ENCODE measurements at regions not wholly inside any gene's neighbourhood (a gene's known extent, or its start where the extent isn't known, plus 50 kb on each side); places are given as distances from the start of the nearest gene placed in this dataset.
"Not testable (repeated sequence)": the region's sequence is repeated elsewhere in the genome, so short reads cannot be mapped to it uniquely, and the experiment has no call there.

DNA sequence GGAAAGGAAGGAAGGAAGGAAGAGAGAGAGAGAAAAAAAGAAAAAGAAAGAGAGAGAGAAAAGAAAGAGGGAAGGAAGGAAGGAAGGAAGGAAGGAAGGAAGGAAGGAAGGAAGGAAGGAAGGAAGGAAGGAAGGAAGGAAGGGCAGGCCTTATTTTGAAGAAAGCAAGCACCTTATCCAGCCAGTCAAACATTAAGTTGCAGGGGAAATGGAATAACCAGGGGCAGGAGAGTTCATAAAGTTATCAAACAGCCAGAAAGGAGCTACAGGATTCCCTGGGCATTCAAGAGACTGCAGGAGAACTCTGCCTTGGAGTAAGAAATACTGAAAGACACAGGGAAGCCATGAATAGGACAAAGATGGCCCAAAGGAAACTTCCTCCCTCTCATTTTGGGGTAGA, 672.0 kb upstream of the INTU start:
- DNase-seq = no peak

GRCh38 chr4:126961661-126962060, 671.1 kb upstream of the INTU start:
- DNase-seq = no peak

DNA sequence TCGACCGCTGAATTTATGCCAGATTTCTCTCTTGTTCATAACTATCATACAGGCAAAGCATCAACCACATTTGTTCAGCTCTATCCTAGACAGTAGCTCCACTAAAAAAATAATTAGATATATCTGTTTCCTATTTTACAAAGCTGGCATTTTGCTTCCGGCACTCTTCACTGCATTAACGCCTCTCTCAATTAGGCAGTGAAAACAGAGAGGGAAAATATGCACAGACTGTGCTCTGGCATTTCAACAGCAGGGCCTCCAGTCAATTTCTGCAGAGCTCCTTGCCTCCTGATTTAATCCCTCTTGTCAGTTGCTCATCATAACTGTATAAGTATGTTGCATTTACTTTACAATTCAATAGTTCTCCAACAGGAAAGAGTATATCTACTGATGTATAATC, 666.9 kb upstream of the INTU start:
- no peak for DNase-seq

- DNase-seq = no peak
Observed at GRCh38 chr4:126969360-126970235, 663.2 kb upstream of the INTU start.

GRCh38 chr4:126973201-126973600, 659.6 kb upstream of the INTU start:
- no peak for DNase-seq

GRCh38 chr4:126976850-126977632, 655.7 kb upstream of the INTU start:
- DNase-seq = no peak

GRCh38 chr4:126986005-126986404, 646.8 kb upstream of the INTU start:
- no peak for DNase-seq

DNA sequence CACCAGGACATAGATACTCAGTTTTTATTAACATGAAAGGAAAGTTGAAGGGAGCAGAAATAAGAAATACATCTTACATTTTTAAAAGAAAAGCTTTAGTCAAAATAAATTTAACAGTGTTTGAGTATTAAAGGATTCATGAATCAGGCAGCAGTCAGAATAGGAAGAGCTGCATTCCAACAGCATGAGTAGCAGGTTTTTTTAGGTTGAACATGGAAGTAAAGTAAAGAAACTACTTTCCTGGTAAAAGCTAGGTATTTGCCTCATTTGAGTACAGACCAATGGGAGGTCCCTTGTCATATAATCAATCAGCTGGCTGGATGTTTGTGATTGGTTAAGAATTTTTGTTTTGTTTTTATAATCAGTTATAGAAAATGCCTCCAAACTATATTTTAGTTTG, 645.9 kb upstream of the INTU start:
- no peak for DNase-seq

DNA sequence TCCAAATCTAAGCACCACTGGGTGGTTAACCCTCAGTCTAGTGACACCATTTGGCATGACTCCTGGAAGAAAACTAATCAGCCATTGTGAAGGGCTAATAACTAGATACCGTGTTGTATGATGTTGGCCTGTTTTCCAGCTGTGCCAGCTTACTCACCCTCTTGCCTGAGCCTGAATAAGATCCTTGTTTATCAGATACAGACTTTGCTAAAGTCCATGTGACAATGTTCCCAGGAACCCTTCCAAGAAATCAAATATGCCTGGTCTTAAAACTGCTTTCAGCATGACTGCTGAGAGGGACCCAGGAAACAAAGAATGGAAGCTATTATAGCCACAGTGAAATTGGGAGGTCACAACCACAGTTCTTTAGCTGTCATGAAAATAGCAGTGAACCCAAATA, 640.8 kb upstream of the INTU start:
- no peak for DNase-seq

GRCh38 chr4:126992910-126993309, 639.8 kb upstream of the INTU start:
- DNase-seq = no peak

DNA sequence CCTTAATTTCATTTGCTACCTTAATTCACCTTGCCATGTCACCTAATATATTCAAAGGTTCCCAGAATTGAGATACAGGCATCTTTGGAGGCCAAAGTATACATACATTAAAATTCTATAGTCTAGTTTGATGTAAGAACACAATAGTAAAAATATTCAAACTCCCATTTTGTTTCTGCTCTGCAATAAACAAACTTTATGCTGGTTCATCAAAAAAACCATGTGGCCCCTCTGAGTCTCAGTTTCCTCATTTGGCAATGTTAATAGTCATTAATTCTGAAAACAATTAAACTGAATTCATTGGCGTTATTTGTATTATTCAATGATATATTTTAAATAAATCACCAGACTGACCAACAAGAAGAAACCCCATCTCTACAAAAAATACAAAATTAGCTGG, 639.4 kb upstream of the INTU start:
- DNase-seq = no peak

- DNase-seq = no peak
Observed at GRCh38 chr4:126995235-126995634, 637.5 kb upstream of the INTU start.

GRCh38 chr4:127000110-127000509, 632.6 kb upstream of the INTU start:
- no peak for DNase-seq

DNA sequence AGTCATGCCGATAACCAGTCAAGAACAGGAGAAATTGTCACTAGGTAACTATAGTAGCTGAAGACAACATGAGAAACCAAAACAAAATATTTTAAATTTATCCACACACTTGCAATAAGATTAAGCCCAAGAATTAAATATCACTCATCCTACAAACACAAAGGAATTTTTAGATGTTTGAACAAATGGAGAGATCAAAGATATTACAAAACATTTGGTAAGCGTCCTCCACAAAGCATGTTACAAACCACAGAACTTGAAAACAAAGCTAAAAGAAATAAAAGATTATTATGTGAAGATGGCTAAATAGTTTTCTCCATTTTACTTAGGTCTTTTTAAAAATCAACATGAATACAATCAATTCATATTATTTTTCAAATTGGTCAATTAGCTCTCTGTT, 631.9 kb upstream of the INTU start:
- no peak for DNase-seq

DNA sequence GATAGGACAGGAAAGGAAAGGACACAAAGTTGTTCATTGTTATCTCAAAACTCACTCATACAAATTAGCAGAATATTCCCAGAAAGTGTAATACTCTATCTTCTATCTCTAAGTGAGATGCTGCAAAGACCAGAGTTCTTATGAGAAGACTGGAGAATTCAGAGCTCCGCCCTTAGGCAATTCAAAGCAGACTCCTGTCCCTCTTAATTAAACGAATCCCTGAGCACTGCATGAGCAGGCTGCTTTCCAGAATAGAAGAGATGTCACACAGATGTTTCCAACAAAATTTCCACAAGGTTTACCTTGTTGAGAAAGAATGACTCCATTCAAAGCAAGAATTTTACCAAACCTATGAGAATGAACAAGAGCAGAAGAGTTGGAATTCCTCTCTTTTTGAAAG, 630.8 kb upstream of the INTU start:
- DNase-seq = no peak

DNA sequence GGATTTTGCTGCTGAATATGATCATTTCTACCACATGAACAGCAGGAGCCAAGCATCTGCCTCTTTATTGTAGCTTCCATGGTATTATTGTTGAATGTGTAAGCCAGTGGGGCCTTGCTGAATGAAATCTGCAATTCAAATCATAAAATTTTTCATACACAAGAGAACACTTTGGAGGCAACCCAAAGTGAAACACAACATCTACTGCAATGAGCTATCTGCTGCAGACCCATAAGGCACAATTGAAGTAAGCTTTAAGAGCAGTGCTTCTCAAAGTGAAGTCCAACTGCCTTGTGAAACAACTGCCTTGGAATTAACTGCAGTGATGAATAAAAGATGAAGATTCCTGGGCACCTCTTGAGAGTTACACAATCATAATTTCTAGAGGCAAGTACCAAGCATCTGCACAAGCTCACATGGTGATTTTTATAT, 626.3 kb upstream of the INTU start:
- DNase-seq = no peak

DNA sequence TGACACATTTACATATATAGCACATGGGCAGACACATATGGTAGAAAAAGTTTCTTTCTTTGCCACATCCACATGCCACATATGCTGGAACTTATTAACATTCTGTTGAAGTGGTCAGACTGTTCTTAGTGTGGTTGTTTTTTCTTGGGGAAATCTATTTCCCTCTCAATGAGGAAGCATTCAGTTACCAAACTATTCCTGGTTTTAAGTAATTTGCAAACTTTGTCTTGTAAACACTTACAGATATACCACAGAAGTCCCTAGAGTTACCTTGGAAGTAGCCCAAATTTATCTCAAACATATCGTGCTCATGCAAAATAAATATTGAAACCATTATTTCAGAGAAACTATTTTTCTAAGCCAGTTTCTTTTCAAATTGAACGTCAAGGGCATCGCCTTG, 625.5 kb upstream of the INTU start:
- DNase-seq = no peak

DNA sequence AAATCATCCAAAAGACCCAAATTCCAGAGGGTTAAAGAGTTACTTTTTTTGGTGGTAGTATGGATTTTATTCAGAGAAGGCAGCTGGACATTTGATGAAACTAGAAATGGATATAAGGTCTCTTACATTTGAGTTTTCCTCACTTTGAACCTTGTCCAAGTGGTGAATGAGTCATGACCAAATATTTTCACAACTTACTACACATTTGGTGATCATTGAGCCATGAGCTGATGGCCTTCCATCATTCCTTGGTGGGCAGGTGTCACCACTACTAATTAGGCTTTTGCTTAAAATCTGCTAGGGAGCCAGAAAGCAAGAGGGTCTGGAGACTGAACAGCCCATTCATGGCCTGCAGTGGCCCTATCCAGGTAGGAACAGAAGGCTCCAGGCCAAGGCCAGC, 620.2 kb upstream of the INTU start:
- DNase-seq = no peak

DNA sequence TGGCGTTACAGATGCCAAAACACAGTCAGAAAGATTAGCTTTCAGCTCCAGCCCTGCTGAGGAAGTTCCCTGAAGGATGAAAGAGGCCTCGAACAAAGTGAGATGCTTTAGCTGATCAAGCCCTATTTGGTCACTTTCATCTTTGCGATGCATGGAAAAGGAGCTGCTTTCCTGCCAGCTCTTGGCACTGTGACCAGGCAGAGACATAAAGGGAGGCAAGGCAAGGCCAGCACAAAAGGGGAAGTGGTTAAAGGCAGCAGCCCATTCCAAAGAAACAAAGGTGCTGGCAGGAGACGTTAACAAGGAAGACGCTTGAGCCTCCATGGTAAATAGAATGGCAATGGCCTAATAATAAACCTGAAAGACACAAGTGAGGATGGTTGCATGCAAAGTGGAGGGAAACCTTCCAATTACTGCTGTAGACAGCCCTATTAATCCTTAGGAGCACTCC, 617.1 kb upstream of the INTU start:
- DNase-seq = no peak

- no peak for DNase-seq
Observed at GRCh38 chr4:127018381-127018780, 614.4 kb upstream of the INTU start.

GRCh38 chr4:127020831-127021230, 611.9 kb upstream of the INTU start:
- not testable (repeated sequence) for DNase-seq

DNA sequence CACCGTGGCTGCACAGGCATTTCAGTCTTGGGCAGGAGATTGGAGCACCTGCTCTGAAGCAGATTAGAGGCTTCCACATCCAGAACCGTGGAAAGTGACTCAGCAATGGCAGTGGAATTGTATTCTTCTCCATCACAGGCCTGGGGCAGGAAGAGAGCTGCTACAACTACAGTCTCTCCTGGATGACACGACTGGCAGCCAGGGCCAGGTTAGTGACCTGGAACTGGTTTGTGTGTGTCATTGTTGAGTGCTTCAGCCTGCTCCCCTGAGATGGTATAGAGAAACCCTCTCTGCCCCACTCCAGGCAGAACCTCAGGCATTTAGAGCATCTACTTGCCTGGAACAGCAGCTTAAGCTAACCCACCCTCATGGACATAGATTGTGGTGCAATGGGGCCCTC, 596.5 kb upstream of the INTU start:
- no peak for DNase-seq

DNA sequence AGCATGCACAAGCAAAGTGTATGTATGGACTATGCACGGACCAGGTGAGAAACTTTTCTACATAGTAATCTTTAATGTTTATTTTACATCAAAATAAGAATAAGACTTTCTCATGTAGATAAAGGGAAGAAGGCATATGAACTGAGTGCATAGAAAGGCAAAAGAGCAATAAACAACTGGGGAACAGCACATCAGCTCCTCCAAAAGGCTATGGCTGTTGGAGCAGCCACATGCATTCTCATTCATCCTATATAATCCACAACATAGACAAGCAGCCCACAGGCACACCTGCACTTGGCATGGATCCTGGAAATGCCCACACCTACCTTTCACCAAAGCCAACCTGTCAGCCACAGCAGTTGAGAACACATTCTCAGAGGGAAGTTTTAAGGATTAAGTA, 586.9 kb upstream of the INTU start:
- DNase-seq = no peak

DNA sequence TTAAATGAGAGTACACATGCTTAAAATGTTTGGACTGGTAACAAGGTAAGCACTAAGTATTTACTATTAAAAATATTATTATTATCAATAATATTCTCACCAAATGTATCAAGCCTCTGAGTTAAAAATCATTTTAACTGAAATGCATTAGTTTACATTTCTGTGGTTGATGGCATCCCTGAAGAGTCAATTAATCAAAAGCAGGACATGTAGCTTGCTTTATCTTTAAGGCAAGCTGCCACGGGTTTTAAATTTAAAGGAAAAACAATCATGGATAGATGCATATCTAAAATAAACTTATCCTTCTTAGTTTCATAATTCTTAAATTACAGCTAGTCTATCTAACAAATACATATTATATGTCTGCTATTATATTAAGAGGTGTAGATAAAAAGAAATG, 584.8 kb upstream of the INTU start:
- no peak for DNase-seq

Measured in T-helper 2 cell (primary cell).